H1 (cell line): ENCODE measurements at regions not wholly inside any gene's neighbourhood (a gene's known extent, or its start where the extent isn't known, plus 50 kb on each side); places are given as distances from the start of the nearest gene placed in this dataset.

Source experiments
- EZH2 ChIP-seq: fragments of 200-600 bp; sonication (generic); IDR thresholded peaks from 2 replicates; pipeline ENCODE4 v1.7.1; 2012; ENCODE audit warnings: low read depth, mild to moderate bottlenecking, moderate library complexity, low read length, inconsistent platforms; ENCODE audit not compliant: severe bottlenecking
- NRF1 ChIP-seq: IDR thresholded peaks from 2 replicates; pipeline ENCODE4 v1.6.1; 2011; ENCODE audit warnings: mild to moderate bottlenecking, low read depth, low read length, improper control_type of control experiment
- POLR2A ChIP-seq, 2 experiments: IDR thresholded peaks; 1 replicate in 1 of 2; 2 replicates in 1 of 2; pipeline ENCODE4 v1.6.1; 2011; ENCODE audit warnings: low read depth in 2 of 2, low read length in 2 of 2, mild to moderate bottlenecking in 2 of 2; ENCODE audit errors: control extremely low read depth in 1 of 2
- RXRA ChIP-seq: IDR thresholded peaks from 2 replicates; pipeline ENCODE4 v1.6.1; 2011; ENCODE audit warnings: low read depth, mild to moderate bottlenecking, low read length, moderate library complexity; ENCODE audit not compliant: insufficient read depth

GRCh38 chr14:104475256-104475655 lies 104.3 kb upstream of the C14orf180 start:
- no peak for TF ChIP-seq POLR2A (IDR thresholded peaks at IDR 0.05; ENCODE audit: control extremely low read depth in 1 of 2, low read depth in 2 of 2, low read length in 2 of 2)
- TF ChIP-seq RXRA = no peak
- no peak for TF ChIP-seq EZH2
- TF ChIP-seq NRF1 = no peak
